Endometrium (tissue), 2 donors: ENCODE measurements at regions not wholly inside any gene's neighbourhood (a gene's known extent, or its start where the extent isn't known, plus 50 kb on each side); places are given as distances from the start of the nearest gene placed in this dataset.
"Not testable (repeated sequence)": the region's sequence is repeated elsewhere in the genome, so short reads cannot be mapped to it uniquely, and the experiment has no call there.

Source experiments
- FAIRE-seq: peaks from 2 replicates; lab custom pipeline; 2012; peaks lifted over from hg19 to GRCh38; lab: Jason Lieb, UNC
- donor health status: control.
- donor health status: control.

GRCh38 chr17:51387986-51388385 is 127.6 kb downstream of the UTP18 start:
- no peak for FAIRE-seq

GRCh38 chr17:51389875-51390274 is 129.5 kb downstream of the UTP18 start:
- FAIRE-seq = no peak

- no peak for FAIRE-seq
Measured at GRCh38 chr17:51391982-51392654, 131.8 kb downstream of the UTP18 start.

GRCh38 chr17:51395621-51396020 is 135.3 kb downstream of the UTP18 start:
- no peak for FAIRE-seq

GRCh38 chr17:51397361-51398127 is 137.2 kb downstream of the UTP18 start:
- no peak for FAIRE-seq

- no peak for FAIRE-seq
Measured at GRCh38 chr17:51398128-51398525, 137.8 kb downstream of the UTP18 start.

GRCh38 chr17:51398687-51399086 is 138.3 kb downstream of the UTP18 start:
- no peak for FAIRE-seq

GRCh38 chr17:51401279-51401678 is 140.9 kb downstream of the UTP18 start:
- no peak for FAIRE-seq

- no peak for FAIRE-seq
Measured at GRCh38 chr17:51402899-51403298, 142.6 kb downstream of the UTP18 start.

- FAIRE-seq = no peak
Measured at GRCh38 chr17:51407576-51407975, 147.2 kb downstream of the UTP18 start.

- FAIRE-seq = no peak
Measured at GRCh38 chr17:51419476-51419875, 159.1 kb downstream of the UTP18 start.

GRCh38 chr17:51421525-51421924 is 161.2 kb downstream of the UTP18 start:
- no peak for FAIRE-seq

- FAIRE-seq = no peak
Measured at GRCh38 chr17:51422634-51423033, 162.3 kb downstream of the UTP18 start.

GRCh38 chr17:51423421-51424160 is 163.2 kb downstream of the UTP18 start:
- FAIRE-seq = no peak

- FAIRE-seq = no peak
Measured at GRCh38 chr17:51425773-51426172, 165.4 kb downstream of the UTP18 start.

GRCh38 chr17:51427323-51427811 is 167.0 kb downstream of the UTP18 start:
- FAIRE-seq = no peak

- no peak for FAIRE-seq
Measured at GRCh38 chr17:51427856-51428255, 167.5 kb downstream of the UTP18 start.

GRCh38 chr17:51428668-51429495 is 168.5 kb downstream of the UTP18 start:
- no peak for FAIRE-seq

- FAIRE-seq = not testable (repeated sequence)
Measured at GRCh38 chr17:51429938-51430337, 169.6 kb downstream of the UTP18 start.

- FAIRE-seq = no peak
Measured at GRCh38 chr17:51430591-51430990, 170.2 kb downstream of the UTP18 start.

- FAIRE-seq = no peak
Measured at GRCh38 chr17:51434434-51435170, 174.3 kb downstream of the UTP18 start.
